Loucy (cell line): ENCODE measurements at regions not wholly inside any gene's neighbourhood (a gene's known extent, or its start where the extent isn't known, plus 50 kb on each side); places are given as distances from the start of the nearest gene placed in this dataset.

ENCODE experiments used
- H2AFZ ChIP-seq: fragments of 200-600 bp; sonication (generic); 2 replicates; pipeline ENCODE4 v1.6.0; 2016; ENCODE audit warnings: antibody characterized with exemption, mild to moderate bottlenecking, low read length, moderate library complexity
- H3F3A ChIP-seq: fragments of 200-600 bp; 2 replicates; pipeline ENCODE4 v1.6.0; 2016; ENCODE audit warnings: antibody characterized with exemption, low read depth, mild to moderate bottlenecking
- H3K27me3 ChIP-seq: fragments of 200-600 bp; sonication (generic); 2 replicates; pipeline ENCODE4 v1.6.1; 2014; ENCODE audit warnings: low read length, mild to moderate bottlenecking; ENCODE audit not compliant: insufficient read depth, poor library complexity, severe bottlenecking
- H3K36me3 ChIP-seq: fragments of 200-600 bp; sonication (generic); 2 replicates; pipeline ENCODE4 v1.6.1; 2016; ENCODE audit warnings: low read length; ENCODE audit not compliant: insufficient read depth
- H3K4me1 ChIP-seq: fragments of 200-600 bp; sonication (generic); 2 replicates; pipeline ENCODE4 v1.5.1; 2014; ENCODE audit warnings: low read length, mild to moderate bottlenecking; ENCODE audit not compliant: insufficient read depth, poor library complexity, severe bottlenecking
- H3K4me2 ChIP-seq: fragments of 200-600 bp; sonication (generic); 2 replicates; pipeline ENCODE4 v1.6.0; 2014; ENCODE audit warnings: antibody characterized with exemption, low read length, low read depth, mild to moderate bottlenecking; ENCODE audit not compliant: poor library complexity, severe bottlenecking
- H3K4me3 ChIP-seq: fragments of 200-600 bp; sonication (generic); 2 replicates; pipeline ENCODE4 v1.5.1; 2014; ENCODE audit warnings: low read length, mild to moderate bottlenecking, mixed read lengths; ENCODE audit not compliant: poor library complexity, severe bottlenecking
- H3K79me2 ChIP-seq: fragments of 200-600 bp; sonication (generic); 2 replicates; pipeline ENCODE4 v1.6.1; 2014; ENCODE audit warnings: low read length; ENCODE audit not compliant: insufficient read depth
- H3K9ac ChIP-seq: fragments of 200-600 bp; sonication (generic); 2 replicates; pipeline ENCODE4 v1.6.0; 2014; ENCODE audit warnings: mild to moderate bottlenecking, low read depth, low read length, moderate library complexity; ENCODE audit not compliant: poor library complexity, severe bottlenecking
- H3K9me2 ChIP-seq: fragments of 200-600 bp; sonication (generic); replicated peaks from 2 replicates; pipeline ENCODE4 v1.6.1; 2016; ENCODE audit warnings: low read depth, low read length, mixed read lengths
- H3K9me3 ChIP-seq: fragments of 200-600 bp; sonication (generic); 2 replicates; pipeline ENCODE4 v1.6.1; 2014; ENCODE audit warnings: mild to moderate bottlenecking, antibody characterized with exemption, low read length, low read depth; ENCODE audit not compliant: insufficient read depth
- H4K20me1 ChIP-seq: fragments of 200-600 bp; sonication (generic); 2 replicates; pipeline ENCODE4 v1.6.0; 2014; ENCODE audit warnings: antibody characterized with exemption, low read length, mild to moderate bottlenecking; ENCODE audit not compliant: insufficient read depth, poor library complexity, severe bottlenecking
- EZH2phosphoT487 ChIP-seq: fragments of 200-600 bp; IDR thresholded peaks from 2 replicates; pipeline ENCODE4 v1.6.1; 2018; ENCODE audit warnings: antibody characterized with exemption, mild to moderate bottlenecking, moderate library complexity, borderline replicate concordance
- TF ChIP-seq, protein P1 (sequence below): fragments of 200-600 bp; sonication (generic); conservative IDR thresholded peaks from 2 replicates; pipeline ENCODE4 v1.5.1; 2014; ENCODE audit warnings: mild to moderate bottlenecking, antibody characterized with exemption, low read length

DNA sequence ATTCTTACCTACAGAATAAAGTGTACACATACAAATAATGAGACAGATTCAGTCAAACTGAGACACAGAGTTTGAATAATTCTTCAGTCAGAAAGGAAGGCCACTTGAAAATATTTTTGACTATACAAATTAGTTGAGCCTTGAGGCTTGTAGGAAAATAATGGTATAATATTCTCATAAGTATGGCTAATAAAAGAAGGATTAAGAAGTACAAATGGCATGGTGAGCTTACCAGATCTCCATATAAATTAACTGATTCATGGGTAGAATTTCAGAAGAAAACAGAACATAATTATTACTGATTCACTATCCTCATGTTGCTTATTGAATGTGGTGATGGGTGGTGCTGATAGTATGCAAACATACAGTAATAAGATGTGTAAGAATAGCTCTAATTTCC is 401.1 kb downstream of the PCDH18 start:
- TF ChIP-seq EZH2phosphoT487, result no peak
- TF ChIP-seq, protein P1, sequence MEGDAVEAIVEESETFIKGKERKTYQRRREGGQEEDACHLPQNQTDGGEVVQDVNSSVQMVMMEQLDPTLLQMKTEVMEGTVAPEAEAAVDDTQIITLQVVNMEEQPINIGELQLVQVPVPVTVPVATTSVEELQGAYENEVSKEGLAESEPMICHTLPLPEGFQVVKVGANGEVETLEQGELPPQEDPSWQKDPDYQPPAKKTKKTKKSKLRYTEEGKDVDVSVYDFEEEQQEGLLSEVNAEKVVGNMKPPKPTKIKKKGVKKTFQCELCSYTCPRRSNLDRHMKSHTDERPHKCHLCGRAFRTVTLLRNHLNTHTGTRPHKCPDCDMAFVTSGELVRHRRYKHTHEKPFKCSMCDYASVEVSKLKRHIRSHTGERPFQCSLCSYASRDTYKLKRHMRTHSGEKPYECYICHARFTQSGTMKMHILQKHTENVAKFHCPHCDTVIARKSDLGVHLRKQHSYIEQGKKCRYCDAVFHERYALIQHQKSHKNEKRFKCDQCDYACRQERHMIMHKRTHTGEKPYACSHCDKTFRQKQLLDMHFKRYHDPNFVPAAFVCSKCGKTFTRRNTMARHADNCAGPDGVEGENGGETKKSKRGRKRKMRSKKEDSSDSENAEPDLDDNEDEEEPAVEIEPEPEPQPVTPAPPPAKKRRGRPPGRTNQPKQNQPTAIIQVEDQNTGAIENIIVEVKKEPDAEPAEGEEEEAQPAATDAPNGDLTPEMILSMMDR, result no peak
- Histone ChIP-seq H3K36me3 (no peaks in the 10 kb centered on the region), H3K79me2 (no peaks in the 10 kb centered on the region), H3K4me1 (no peaks in the 10 kb centered on the region), H3K9me2 (no peaks in the 10 kb centered on the region), H3K27me3 (no peaks in the 10 kb centered on the region), H2AFZ (no peak overlapping the region), H3K4me3 (no peak overlapping the region), H4K20me1 (no peaks in the 10 kb centered on the region), H3F3A (no peaks in the 10 kb centered on the region), H3K9ac (no peak overlapping the region), H3K4me2 (no peak overlapping the region), H3K9me3 (no peaks in the 10 kb centered on the region)

DNA sequence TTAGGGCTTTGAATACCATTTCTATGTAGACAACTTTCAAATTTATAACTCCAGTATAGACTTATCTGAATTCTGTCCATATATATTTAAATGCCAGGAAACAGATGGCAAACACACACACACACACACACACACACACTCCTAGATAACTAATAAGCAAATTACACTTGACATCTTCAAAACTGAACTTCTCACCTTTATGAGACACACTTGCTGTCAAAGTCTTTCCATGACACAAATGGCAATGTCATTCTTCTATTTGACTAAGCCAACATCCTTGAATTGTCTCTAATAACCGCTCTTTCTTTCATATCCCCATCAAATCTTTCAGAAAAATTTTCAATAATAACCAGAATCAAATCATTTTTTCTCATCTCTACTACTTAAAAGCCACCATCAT is 402.4 kb downstream of the PCDH18 start:
- Histone ChIP-seq H3F3A (no peaks in the 10 kb centered on the region), H2AFZ (no peak overlapping the region), H3K9me3 (no peaks in the 10 kb centered on the region), H3K36me3 (no peaks in the 10 kb centered on the region), H3K4me1 (no peaks in the 10 kb centered on the region), H3K4me3 (no peak overlapping the region), H3K4me2 (no peak overlapping the region), H3K9ac (no peak overlapping the region), H3K27me3 (no peaks in the 10 kb centered on the region), H3K79me2 (no peaks in the 10 kb centered on the region), H3K9me2 (no peaks in the 10 kb centered on the region), H4K20me1 (no peaks in the 10 kb centered on the region)
- TF ChIP-seq, protein P1, result no peak
- TF ChIP-seq EZH2phosphoT487, result no peak

DNA sequence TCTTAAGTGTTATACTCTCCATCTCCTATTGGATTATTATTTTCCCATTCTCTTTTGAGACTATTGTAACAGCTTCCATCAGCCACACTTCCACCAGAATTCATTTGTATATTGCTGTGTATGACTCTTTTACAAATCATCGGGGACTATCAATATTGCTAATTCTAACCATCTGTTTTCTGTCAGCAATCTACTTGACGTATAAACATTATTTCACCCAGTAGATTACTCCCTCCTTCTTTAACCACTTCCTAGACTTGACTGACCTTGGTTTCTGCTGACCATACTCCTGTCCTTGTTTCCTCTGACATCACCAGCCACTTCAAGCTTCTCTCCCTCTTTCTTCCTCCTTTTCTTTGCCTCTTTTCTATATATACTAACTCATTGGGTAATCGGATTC is 402.9 kb downstream of the PCDH18 start:
- no peaks in the 10 kb centered on the region for H4K20me1 ChIP-seq
- H3K4me2 ChIP-seq, result no peak overlapping the region
- no peak overlapping the region for H2AFZ ChIP-seq
- no peaks in the 10 kb centered on the region for H3K79me2 ChIP-seq
- H3K9ac ChIP-seq, result no peak overlapping the region
- H3K9me3 ChIP-seq, result no peaks in the 10 kb centered on the region
- H3K9me2 ChIP-seq, result no peaks in the 10 kb centered on the region
- H3K4me1 ChIP-seq, result no peaks in the 10 kb centered on the region
- H3K27me3 ChIP-seq, result no peaks in the 10 kb centered on the region
- TF ChIP-seq EZH2phosphoT487, result no peak
- TF ChIP-seq, protein P1, result no peak
- H3F3A ChIP-seq, result no peaks in the 10 kb centered on the region
- no peaks in the 10 kb centered on the region for H3K36me3 ChIP-seq
- H3K4me3 ChIP-seq, result no peak overlapping the region
